PFSK-1 (cell line): ENCODE measurements at regions not wholly inside any gene's neighbourhood (a gene's known extent, or its start where the extent isn't known, plus 50 kb on each side); places are given as distances from the start of the nearest gene placed in this dataset.

Source experiments
- FOXP2 ChIP-seq: optimal IDR thresholded peaks from 2 replicates; pipeline ENCODE3; 2011; ENCODE audit warnings: borderline replicate concordance, control low read depth, inconsistent platforms; ENCODE audit not compliant: insufficient read depth; ENCODE audit errors: extremely low read length, extremely low read depth
- POLR2AphosphoS5 ChIP-seq: IDR thresholded peaks from 2 replicates; pipeline ENCODE4 v1.6.1; 2012; ENCODE audit warnings: low read depth, mild to moderate bottlenecking, control low read depth, low read length, moderate library complexity
- SIN3A ChIP-seq: IDR thresholded peaks from 2 replicates; pipeline ENCODE4 v1.6.1; 2012; ENCODE audit warnings: mild to moderate bottlenecking, low read length, moderate library complexity, borderline replicate concordance; ENCODE audit not compliant: insufficient read depth
- TAF1 ChIP-seq: IDR thresholded peaks from 2 replicates; pipeline ENCODE4 v1.6.1; 2012; ENCODE audit warnings: low read length, control low read depth, borderline replicate concordance; ENCODE audit not compliant: insufficient read depth
- TF ChIP-seq, protein P1 (sequence below), 2 experiments: IDR thresholded peaks; 2 replicates each; pipeline versions ENCODE4 v1.6.1 to v1.8.0; 2011 to 2012; ENCODE audit warnings: low read depth in 2 of 2, low read length in 2 of 2, control low read depth in 1 of 2, inconsistent platforms in 1 of 2, mild to moderate bottlenecking in 1 of 2, moderate library complexity in 1 of 2; ENCODE audit not compliant: insufficient read depth in 1 of 2

DNA sequence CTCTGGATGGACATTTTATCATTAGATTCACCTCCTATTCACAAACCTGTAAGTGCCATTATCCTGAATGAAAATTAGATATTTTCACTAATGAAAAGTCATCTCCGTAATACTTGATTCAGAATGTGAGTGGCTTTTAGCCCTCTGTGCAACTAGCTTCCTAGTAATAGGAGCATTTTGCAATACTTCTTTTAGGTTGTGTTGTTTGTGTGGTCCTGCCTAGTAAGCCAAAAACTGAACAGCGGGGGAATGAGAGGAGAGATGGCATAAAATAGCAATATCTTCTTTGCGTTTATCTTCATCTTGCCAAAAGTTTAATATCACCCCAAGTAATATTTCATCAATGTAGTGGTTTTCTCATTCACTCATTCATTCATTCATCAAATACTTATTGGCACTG, 507.5 kb upstream of the CELF2 start:
- TF ChIP-seq POLR2AphosphoS5 = no peak
- TF ChIP-seq, protein P1, sequence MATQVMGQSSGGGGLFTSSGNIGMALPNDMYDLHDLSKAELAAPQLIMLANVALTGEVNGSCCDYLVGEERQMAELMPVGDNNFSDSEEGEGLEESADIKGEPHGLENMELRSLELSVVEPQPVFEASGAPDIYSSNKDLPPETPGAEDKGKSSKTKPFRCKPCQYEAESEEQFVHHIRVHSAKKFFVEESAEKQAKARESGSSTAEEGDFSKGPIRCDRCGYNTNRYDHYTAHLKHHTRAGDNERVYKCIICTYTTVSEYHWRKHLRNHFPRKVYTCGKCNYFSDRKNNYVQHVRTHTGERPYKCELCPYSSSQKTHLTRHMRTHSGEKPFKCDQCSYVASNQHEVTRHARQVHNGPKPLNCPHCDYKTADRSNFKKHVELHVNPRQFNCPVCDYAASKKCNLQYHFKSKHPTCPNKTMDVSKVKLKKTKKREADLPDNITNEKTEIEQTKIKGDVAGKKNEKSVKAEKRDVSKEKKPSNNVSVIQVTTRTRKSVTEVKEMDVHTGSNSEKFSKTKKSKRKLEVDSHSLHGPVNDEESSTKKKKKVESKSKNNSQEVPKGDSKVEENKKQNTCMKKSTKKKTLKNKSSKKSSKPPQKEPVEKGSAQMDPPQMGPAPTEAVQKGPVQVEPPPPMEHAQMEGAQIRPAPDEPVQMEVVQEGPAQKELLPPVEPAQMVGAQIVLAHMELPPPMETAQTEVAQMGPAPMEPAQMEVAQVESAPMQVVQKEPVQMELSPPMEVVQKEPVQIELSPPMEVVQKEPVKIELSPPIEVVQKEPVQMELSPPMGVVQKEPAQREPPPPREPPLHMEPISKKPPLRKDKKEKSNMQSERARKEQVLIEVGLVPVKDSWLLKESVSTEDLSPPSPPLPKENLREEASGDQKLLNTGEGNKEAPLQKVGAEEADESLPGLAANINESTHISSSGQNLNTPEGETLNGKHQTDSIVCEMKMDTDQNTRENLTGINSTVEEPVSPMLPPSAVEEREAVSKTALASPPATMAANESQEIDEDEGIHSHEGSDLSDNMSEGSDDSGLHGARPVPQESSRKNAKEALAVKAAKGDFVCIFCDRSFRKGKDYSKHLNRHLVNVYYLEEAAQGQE (IDR thresholded peaks at IDR 0.05; ENCODE audit: insufficient read depth in 1 of 2, low read depth in 2 of 2, low read length in 2 of 2) = no peak
- TF ChIP-seq FOXP2 = no peak
- no peak for TF ChIP-seq SIN3A
- no peak for TF ChIP-seq TAF1
